HAP-1 (cell line): ENCODE measurements at regions not wholly inside any gene's neighbourhood (a gene's known extent, or its start where the extent isn't known, plus 50 kb on each side); places are given as distances from the start of the nearest gene placed in this dataset.
"Not testable (repeated sequence)": the region's sequence is repeated elsewhere in the genome, so short reads cannot be mapped to it uniquely, and the experiment has no call there.

Experiments used
- DNase-seq, 2 experiments: peaks; one replicate each; pipeline ENCODE4 v3.0.0-alpha.2; 2016 to 2020; ENCODE audit warnings: low spot score in 2 of 2
- H3K27me3 ChIP-seq: fragments of 250-450 bp; sonication (Bioruptor Pico); 2 replicates; pipeline ENCODE4 v1.5.1; 2020; ENCODE audit warnings: low read depth, mild to moderate bottlenecking, moderate library complexity
- H3K36me3 ChIP-seq: fragments of 250-450 bp; sonication (Bioruptor Pico); replicated peaks from 2 replicates; pipeline ENCODE4 v1.5.1; 2020; ENCODE audit warnings: mild to moderate bottlenecking
- H3K4me1 ChIP-seq: fragments of 250-450 bp; sonication (Bioruptor Pico); 2 replicates; pipeline ENCODE4 v1.5.1; 2020; ENCODE audit warnings: mild to moderate bottlenecking
- H3K4me3 ChIP-seq: fragments of 250-450 bp; sonication (Bioruptor Pico); 2 replicates; pipeline ENCODE4 v1.5.1; 2020; ENCODE audit warnings: mild to moderate bottlenecking, moderate library complexity
- H3K9me3 ChIP-seq: fragments of 250-450 bp; sonication (Bioruptor Pico); 2 replicates; pipeline ENCODE4 v1.5.1; 2020; ENCODE audit warnings: mild to moderate bottlenecking, moderate library complexity
- in situ Hi-C: fragments of 300-500 bp; cut with MboI; formaldehyde crosslinking; loops from 3 replicates; pipeline ENCODE4 v1.14.3; 2020; ENCODE audit warnings: low sequenced_read_pairs, inconsistent platforms, mixed read lengths

GRCh38 chr15:31723019-31723418 is 307.3 kb upstream of the CHRNA7 start:
- H3K27me3 ChIP-seq, H3K4me1 ChIP-seq, DNase-seq, H3K36me3 ChIP-seq, H3K9me3 ChIP-seq, H3K4me3 ChIP-seq, in situ Hi-C loops: not testable (repeated sequence)

- in situ Hi-C loops, H3K4me3 ChIP-seq, H3K9me3 ChIP-seq, H3K36me3 ChIP-seq, H3K27me3 ChIP-seq, DNase-seq, H3K4me1 ChIP-seq: not testable (repeated sequence)
These were observed 305.4 kb upstream of the CHRNA7 start for GRCh38 chr15:31724903-31725302.

- H3K4me1 ChIP-seq, in situ Hi-C loops, H3K27me3 ChIP-seq, DNase-seq, H3K9me3 ChIP-seq, H3K36me3 ChIP-seq, H3K4me3 ChIP-seq: not testable (repeated sequence)
These were observed 304.7 kb upstream of the CHRNA7 start for GRCh38 chr15:31725619-31726018.

GRCh38 chr15:31727612-31728011 is 302.7 kb upstream of the CHRNA7 start:
- no peaks in the 10 kb centered on the region for H3K27me3 ChIP-seq
- no peaks in the 10 kb centered on the region for H3K36me3 ChIP-seq
- no peaks in the 10 kb centered on the region for H3K4me1 ChIP-seq
- no peaks in the 10 kb centered on the region for H3K9me3 ChIP-seq
- in situ Hi-C loops: no loop called here
- H3K4me3 ChIP-seq: no peak overlapping the region
- no peak for DNase-seq

- Histone ChIP-seq H3K27me3 (no peaks in the 10 kb centered on the region), H3K4me3 (no peak overlapping the region), H3K36me3 (no peaks in the 10 kb centered on the region), H3K4me1 (no peaks in the 10 kb centered on the region), H3K9me3 (no peaks in the 10 kb centered on the region)
- in situ Hi-C loops: no loop called here
- DNase-seq: no peak
These were observed 297.6 kb upstream of the CHRNA7 start for GRCh38 chr15:31732726-31733125.

GRCh38 chr15:31733424-31733823 is 296.9 kb upstream of the CHRNA7 start:
- H3K36me3 ChIP-seq: no peaks in the 10 kb centered on the region
- H3K4me1 ChIP-seq: no peaks in the 10 kb centered on the region
- no peaks in the 10 kb centered on the region for H3K9me3 ChIP-seq
- no peak for DNase-seq
- no peaks in the 10 kb centered on the region for H3K27me3 ChIP-seq
- no peak overlapping the region for H3K4me3 ChIP-seq
- in situ Hi-C loops: no loop called here

- Histone ChIP-seq H3K4me1 (no peaks in the 10 kb centered on the region), H3K36me3 (no peaks in the 10 kb centered on the region), H3K4me3 (no peak overlapping the region), H3K9me3 (no peaks in the 10 kb centered on the region), H3K27me3 (no peaks in the 10 kb centered on the region)
- in situ Hi-C loops: no loop called here
- DNase-seq: no peak
These were observed 290.1 kb upstream of the CHRNA7 start for GRCh38 chr15:31740203-31740602.

GRCh38 chr15:31745841-31746240 is 284.5 kb upstream of the CHRNA7 start:
- H3K9me3 ChIP-seq: no peaks in the 10 kb centered on the region
- H3K27me3 ChIP-seq: no peaks in the 10 kb centered on the region
- no peaks in the 10 kb centered on the region for H3K36me3 ChIP-seq
- no peak for DNase-seq
- no peak overlapping the region for H3K4me3 ChIP-seq
- H3K4me1 ChIP-seq: no peaks in the 10 kb centered on the region
- in situ Hi-C loops: no loop called here

- no peaks in the 10 kb centered on the region for H3K27me3 ChIP-seq
- no peaks in the 10 kb centered on the region for H3K36me3 ChIP-seq
- H3K4me3 ChIP-seq: no peak overlapping the region
- in situ Hi-C loops: no loop called here
- H3K9me3 ChIP-seq: no peaks in the 10 kb centered on the region
- no peak for DNase-seq
- H3K4me1 ChIP-seq: no peaks in the 10 kb centered on the region
These were observed 278.1 kb upstream of the CHRNA7 start for GRCh38 chr15:31752065-31752762.

- no peak overlapping the region for H3K4me3 ChIP-seq
- DNase-seq: no peak
- H3K9me3 ChIP-seq: no peaks in the 10 kb centered on the region
- H3K36me3 ChIP-seq: no peaks in the 10 kb centered on the region
- no peaks in the 10 kb centered on the region for H3K4me1 ChIP-seq
- in situ Hi-C loops: no loop called here
- no peaks in the 10 kb centered on the region for H3K27me3 ChIP-seq
These were observed 277.4 kb upstream of the CHRNA7 start for GRCh38 chr15:31752905-31753304.

GRCh38 chr15:31758126-31758525 is 272.2 kb upstream of the CHRNA7 start:
- in situ Hi-C loops: no loop called here
- Histone ChIP-seq H3K4me1 (no peaks in the 10 kb centered on the region), H3K36me3 (no peaks in the 10 kb centered on the region), H3K9me3 (no peaks in the 10 kb centered on the region), H3K27me3 (no peaks in the 10 kb centered on the region), H3K4me3 (no peak overlapping the region)
- peak in 1 of 2 experiments; percentile 46 for DNase-seq

GRCh38 chr15:31768055-31768454 is 262.3 kb upstream of the CHRNA7 start:
- H3K9me3 ChIP-seq: no peaks in the 10 kb centered on the region
- no peaks in the 10 kb centered on the region; the same call in 1 of the 2 replicates for H3K27me3 ChIP-seq
- H3K4me3 ChIP-seq: no peak overlapping the region
- no peaks in the 10 kb centered on the region for H3K36me3 ChIP-seq
- no peaks in the 10 kb centered on the region for H3K4me1 ChIP-seq
- in situ Hi-C loops: no loop called here
- DNase-seq: no peak

- H3K4me1 ChIP-seq: no peaks in the 10 kb centered on the region
- no peaks in the 10 kb centered on the region for H3K36me3 ChIP-seq
- no peak overlapping the region for H3K4me3 ChIP-seq
- no peaks in the 10 kb centered on the region; the same call in 1 of the 2 replicates for H3K27me3 ChIP-seq
- no peaks in the 10 kb centered on the region for H3K9me3 ChIP-seq
- in situ Hi-C loops: no loop called here
- no peak for DNase-seq
These were observed 256.3 kb upstream of the CHRNA7 start for GRCh38 chr15:31774045-31774444.

- H3K4me1 ChIP-seq: no peaks in the 10 kb centered on the region
- in situ Hi-C loops: no loop called here
- no peak overlapping the region for H3K4me3 ChIP-seq
- DNase-seq: no peak
- H3K27me3 ChIP-seq: no peaks in the 10 kb centered on the region
- no peaks in the 10 kb centered on the region for H3K36me3 ChIP-seq
- no peaks in the 10 kb centered on the region for H3K9me3 ChIP-seq
These were observed 254.3 kb upstream of the CHRNA7 start for GRCh38 chr15:31776039-31776438.

GRCh38 chr15:31781261-31781660 is 249.1 kb upstream of the CHRNA7 start:
- Histone ChIP-seq H3K4me1 (no peaks in the 10 kb centered on the region), H3K9me3 (no peaks in the 10 kb centered on the region), H3K27me3 (no peaks in the 10 kb centered on the region), H3K36me3 (no peaks in the 10 kb centered on the region), H3K4me3 (no peak overlapping the region)
- no peak for DNase-seq
- in situ Hi-C loops: no loop called here
